Osteoblast (primary cell): ENCODE measurements at regions not wholly inside any gene's neighbourhood (a gene's known extent, or its start where the extent isn't known, plus 50 kb on each side); places are given as distances from the start of the nearest gene placed in this dataset.

Experiments used
- DNase-seq: peaks from one replicate; pipeline ENCODE4 v3.0.0; 2011; ENCODE audit warnings: low spot score, mixed read lengths; ENCODE audit not compliant: insufficient read length; ENCODE audit errors: missing footprints
- H2AFZ ChIP-seq: 2 replicates; pipeline ENCODE4 v1.6.0; 2011; ENCODE audit warnings: mild to moderate bottlenecking, low read length
- H3K27ac ChIP-seq: 2 replicates; pipeline ENCODE4 v1.5.1; 2011; ENCODE audit warnings: mild to moderate bottlenecking, low read depth, low read length, moderate library complexity
- H3K27me3 ChIP-seq: 2 replicates; pipeline ENCODE4 v1.6.0; 2012; ENCODE audit warnings: mild to moderate bottlenecking, control low read depth, inconsistent platforms, low read length, moderate library complexity; ENCODE audit not compliant: insufficient read depth
- H3K36me3 ChIP-seq: 2 replicates; pipeline ENCODE4 v1.5.1; 2011; ENCODE audit warnings: mild to moderate bottlenecking, low read length, control low read depth, moderate library complexity; ENCODE audit not compliant: insufficient read depth
- H3K4me1 ChIP-seq: 2 replicates; pipeline ENCODE4 v1.5.1; 2011; ENCODE audit warnings: mild to moderate bottlenecking, low read length, control low read depth, moderate library complexity; ENCODE audit not compliant: insufficient read depth
- H3K4me2 ChIP-seq: 2 replicates; pipeline ENCODE4 v1.6.0; 2011; ENCODE audit warnings: mild to moderate bottlenecking, low read length; ENCODE audit not compliant: insufficient read depth
- H3K4me3 ChIP-seq: fragments of 200-600 bp; sonication (generic); 3 replicates; pipeline ENCODE4 v1.5.1; 2012; ENCODE audit warnings: mild to moderate bottlenecking, low read length, inconsistent platforms; ENCODE audit not compliant: insufficient read depth
- H3K79me2 ChIP-seq: 2 replicates; pipeline ENCODE4 v1.6.0; 2012; ENCODE audit warnings: mild to moderate bottlenecking, low read length, control low read depth, inconsistent platforms; ENCODE audit not compliant: insufficient read depth
- H3K9me3 ChIP-seq: 2 replicates; pipeline ENCODE4 v1.5.1; 2011; ENCODE audit warnings: low read depth, low read length, control low read depth
- H4K20me1 ChIP-seq: 2 replicates; pipeline ENCODE4 v1.6.0; 2012; ENCODE audit warnings: mild to moderate bottlenecking, low read length, control low read depth; ENCODE audit not compliant: insufficient read depth
- CTCF ChIP-seq: IDR thresholded peaks from 2 replicates; pipeline ENCODE4 v1.5.1; 2011; ENCODE audit warnings: mild to moderate bottlenecking, low read depth, low read length, moderate library complexity; ENCODE audit errors: extremely low read depth

GRCh38 chr16:87068762-87069150 lies 248.4 kb downstream of the C16orf95 start:
- no peaks in the 10 kb centered on the region for H3K27me3 ChIP-seq
- no peak for TF ChIP-seq CTCF
- H3K4me1 ChIP-seq, result peaks cover 3% of the 10 kb centered on the region
- peak overlapping the region; percentile 55 for H3K4me2 ChIP-seq
- H4K20me1 ChIP-seq, result no peaks in the 10 kb centered on the region
- H3K36me3 ChIP-seq, result no peaks in the 10 kb centered on the region
- no peak for DNase-seq
- H3K79me2 ChIP-seq, result no peaks in the 10 kb centered on the region
- H3K27ac ChIP-seq, result no peak overlapping the region
- no peak overlapping the region for H3K4me3 ChIP-seq
- H3K9me3 ChIP-seq, result no peaks in the 10 kb centered on the region
- H2AFZ ChIP-seq, result peak overlapping the region; percentile 59

- H3K4me1 ChIP-seq, result no peaks in the 10 kb centered on the region
- no peak for TF ChIP-seq CTCF
- H3K27me3 ChIP-seq, result no peaks in the 10 kb centered on the region
- H4K20me1 ChIP-seq, result no peaks in the 10 kb centered on the region
- no peak overlapping the region for H3K27ac ChIP-seq
- no peaks in the 10 kb centered on the region for H3K9me3 ChIP-seq
- no peak overlapping the region for H3K4me2 ChIP-seq
- H2AFZ ChIP-seq, result no peak overlapping the region
- H3K4me3 ChIP-seq, result no peak overlapping the region
- no peaks in the 10 kb centered on the region for H3K79me2 ChIP-seq
- no peak for DNase-seq
- H3K36me3 ChIP-seq, result no peaks in the 10 kb centered on the region
These were observed 246.5 kb downstream of the C16orf95 start for GRCh38 chr16:87070657-87071056.

GRCh38 chr16:87072101-87072500 lies 245.1 kb downstream of the C16orf95 start:
- no peak for DNase-seq
- H4K20me1 ChIP-seq, result no peaks in the 10 kb centered on the region
- no peak overlapping the region for H3K4me3 ChIP-seq
- H3K9me3 ChIP-seq, result no peaks in the 10 kb centered on the region
- no peak overlapping the region for H3K4me2 ChIP-seq
- no peaks in the 10 kb centered on the region for H3K36me3 ChIP-seq
- no peaks in the 10 kb centered on the region for H3K27me3 ChIP-seq
- H3K4me1 ChIP-seq, result no peaks in the 10 kb centered on the region
- no peak overlapping the region for H3K27ac ChIP-seq
- H2AFZ ChIP-seq, result no peak overlapping the region
- TF ChIP-seq CTCF, result no peak
- H3K79me2 ChIP-seq, result no peaks in the 10 kb centered on the region

- Histone ChIP-seq H3K36me3 (no peaks in the 10 kb centered on the region), H3K27me3 (no peaks in the 10 kb centered on the region), H2AFZ (no peak overlapping the region), H3K4me3 (no peak overlapping the region), H3K79me2 (no peaks in the 10 kb centered on the region), H3K27ac (no peak overlapping the region), H4K20me1 (no peaks in the 10 kb centered on the region), H3K4me2 (no peak overlapping the region), H3K9me3 (no peaks in the 10 kb centered on the region), H3K4me1 (no peaks in the 10 kb centered on the region)
- DNase-seq, result no peak
- TF ChIP-seq CTCF, result no peak
These were observed 242.4 kb downstream of the C16orf95 start for GRCh38 chr16:87074641-87075318.
